DMS 273 treated with DMSO at 0.1 percent for 48 hours (cell line): ENCODE measurements at regions not wholly inside any gene's neighbourhood (a gene's known extent, or its start where the extent isn't known, plus 50 kb on each side); places are given as distances from the start of the nearest gene placed in this dataset.

Experiments used
- DNase-seq: peaks from one replicate; lab custom pipeline; 2025; lab: John Stamatoyannopoulos, UW

- DNase-seq, result no peak
These were observed 137.6 kb upstream of the PITRM1 start for GRCh38 chr10:3310016-3310784.

- no peak for DNase-seq
These were observed 133.5 kb upstream of the PITRM1 start for GRCh38 chr10:3306050-3306449.

- DNase-seq, result no peak
These were observed 123.1 kb upstream of the PITRM1 start for GRCh38 chr10:3295582-3296151.

GRCh38 chr10:3294919-3295581 lies 122.5 kb upstream of the PITRM1 start:
- no peak for DNase-seq

GRCh38 chr10:3293581-3294431 lies 121.2 kb upstream of the PITRM1 start:
- no peak for DNase-seq

- no peak for DNase-seq
These were observed 120.1 kb upstream of the PITRM1 start for GRCh38 chr10:3292636-3293035.

GRCh38 chr10:3290550-3290949 lies 118.0 kb upstream of the PITRM1 start:
- no peak for DNase-seq

- DNase-seq, result no peak
These were observed 115.2 kb upstream of the PITRM1 start for GRCh38 chr10:3287572-3288445.

- no peak for DNase-seq
These were observed 110.1 kb upstream of the PITRM1 start for GRCh38 chr10:3282674-3283017.

- no peak for DNase-seq
These were observed 109.5 kb upstream of the PITRM1 start for GRCh38 chr10:3281941-3282673.

GRCh38 chr10:3278771-3279170 lies 106.2 kb upstream of the PITRM1 start:
- DNase-seq, result no peak

- DNase-seq, result no peak
These were observed 105.0 kb upstream of the PITRM1 start for GRCh38 chr10:3277566-3277965.

GRCh38 chr10:3274414-3274813 lies 101.8 kb upstream of the PITRM1 start:
- DNase-seq, result no peak

GRCh38 chr10:3273966-3274365 lies 101.4 kb upstream of the PITRM1 start:
- no peak for DNase-seq

- no peak for DNase-seq
These were observed 99.7 kb upstream of the PITRM1 start for GRCh38 chr10:3272300-3272699.

- no peak for DNase-seq
These were observed 99.0 kb upstream of the PITRM1 start for GRCh38 chr10:3271354-3272115.

- no peak for DNase-seq
These were observed 98.2 kb upstream of the PITRM1 start for GRCh38 chr10:3270577-3271316.

- DNase-seq, result no peak
These were observed 95.4 kb upstream of the PITRM1 start for GRCh38 chr10:3268025-3268424.

GRCh38 chr10:3265088-3265487 lies 92.5 kb upstream of the PITRM1 start:
- no peak for DNase-seq
